ENCODE measurements at regions not wholly inside any gene's neighbourhood (a gene's known extent, or its start where the extent isn't known, plus 50 kb on each side); places are given as distances from the start of the nearest gene placed in this dataset.

DNA sequence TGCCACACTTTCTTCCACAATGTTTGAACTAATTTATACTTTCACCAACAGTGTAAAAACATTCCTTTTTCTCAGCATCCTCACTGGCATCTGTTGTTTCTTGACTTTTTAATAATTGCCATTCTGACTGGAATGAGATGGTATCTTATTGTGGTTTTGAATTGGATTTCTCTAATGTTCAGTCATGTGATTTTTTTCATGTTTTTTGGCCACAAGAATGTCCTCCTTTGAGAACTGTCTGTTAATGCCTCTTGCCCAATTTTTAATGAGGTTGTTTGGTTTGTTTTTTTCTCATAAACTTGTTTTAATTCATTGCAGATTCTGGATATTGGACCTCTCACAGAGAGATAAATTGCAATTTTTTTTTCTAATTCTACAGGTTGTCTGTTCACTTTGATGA lies 1195.2 kb downstream of the TECRL start:
- TF ChIP-seq POLR2A (IDR thresholded peaks at IDR 0.05) = no peak
- TF ChIP-seq, protein P1, sequence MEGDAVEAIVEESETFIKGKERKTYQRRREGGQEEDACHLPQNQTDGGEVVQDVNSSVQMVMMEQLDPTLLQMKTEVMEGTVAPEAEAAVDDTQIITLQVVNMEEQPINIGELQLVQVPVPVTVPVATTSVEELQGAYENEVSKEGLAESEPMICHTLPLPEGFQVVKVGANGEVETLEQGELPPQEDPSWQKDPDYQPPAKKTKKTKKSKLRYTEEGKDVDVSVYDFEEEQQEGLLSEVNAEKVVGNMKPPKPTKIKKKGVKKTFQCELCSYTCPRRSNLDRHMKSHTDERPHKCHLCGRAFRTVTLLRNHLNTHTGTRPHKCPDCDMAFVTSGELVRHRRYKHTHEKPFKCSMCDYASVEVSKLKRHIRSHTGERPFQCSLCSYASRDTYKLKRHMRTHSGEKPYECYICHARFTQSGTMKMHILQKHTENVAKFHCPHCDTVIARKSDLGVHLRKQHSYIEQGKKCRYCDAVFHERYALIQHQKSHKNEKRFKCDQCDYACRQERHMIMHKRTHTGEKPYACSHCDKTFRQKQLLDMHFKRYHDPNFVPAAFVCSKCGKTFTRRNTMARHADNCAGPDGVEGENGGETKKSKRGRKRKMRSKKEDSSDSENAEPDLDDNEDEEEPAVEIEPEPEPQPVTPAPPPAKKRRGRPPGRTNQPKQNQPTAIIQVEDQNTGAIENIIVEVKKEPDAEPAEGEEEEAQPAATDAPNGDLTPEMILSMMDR (IDR thresholded peaks at IDR 0.05) = no peak
